Left ventricle myocardium inferior (tissue), 1 donor: ENCODE measurements at regions not wholly inside any gene's neighbourhood (a gene's known extent, or its start where the extent isn't known, plus 50 kb on each side); places are given as distances from the start of the nearest gene placed in this dataset.

Source experiments
- DNase-seq: peaks from one replicate; pipeline ENCODE4 v3.0.0-alpha.2; 2020
- H3K27ac ChIP-seq: fragments of 200-600 bp; replicated peaks from 2 replicates; pipeline ENCODE4 v1.8.0; 2021
- H3K27me3 ChIP-seq: fragments of 200-600 bp; 2 replicates; pipeline ENCODE4 v1.8.0; 2021; ENCODE audit warnings: low read depth
- H3K36me3 ChIP-seq: fragments of 200-600 bp; 2 replicates; pipeline ENCODE4 v1.8.0; 2021
- H3K4me1 ChIP-seq: fragments of 200-600 bp; 2 replicates; pipeline ENCODE4 v1.8.0; 2021
- H3K4me3 ChIP-seq: fragments of 200-600 bp; 2 replicates; pipeline ENCODE4 v1.8.0; 2021; ENCODE audit warnings: mild to moderate bottlenecking, moderate library complexity
- H3K9me3 ChIP-seq: fragments of 200-600 bp; replicated peaks from 2 replicates; pipeline ENCODE4 v1.8.0; 2021
- intact Hi-C: fragments of 100-400 bp; cut with micrococcal nuclease; formaldehyde crosslinking; loops from one replicate; pipeline ENCODE4 v1.11.0; 2022
- TF ChIP-seq, protein P1 (sequence below): fragments of 200-600 bp; IDR thresholded peaks from 2 replicates; pipeline ENCODE4 v1.8.0; 2021; ENCODE audit warnings: antibody characterized with exemption, mild to moderate bottlenecking, borderline replicate concordance
- donor health status: DM: no; HTN: yes; CAD: no; lungs with severe emphysema.

- Histone ChIP-seq H3K27me3 (peaks cover 86% of the 10 kb centered on the region), H3K4me3 (no peak overlapping the region), H3K9me3 (peaks cover 11% of the 10 kb centered on the region), H3K36me3 (no peaks in the 10 kb centered on the region), H3K27ac (no peak overlapping the region), H3K4me1 (no peaks in the 10 kb centered on the region)
- DNase-seq, result no peak
- TF ChIP-seq, protein P1, sequence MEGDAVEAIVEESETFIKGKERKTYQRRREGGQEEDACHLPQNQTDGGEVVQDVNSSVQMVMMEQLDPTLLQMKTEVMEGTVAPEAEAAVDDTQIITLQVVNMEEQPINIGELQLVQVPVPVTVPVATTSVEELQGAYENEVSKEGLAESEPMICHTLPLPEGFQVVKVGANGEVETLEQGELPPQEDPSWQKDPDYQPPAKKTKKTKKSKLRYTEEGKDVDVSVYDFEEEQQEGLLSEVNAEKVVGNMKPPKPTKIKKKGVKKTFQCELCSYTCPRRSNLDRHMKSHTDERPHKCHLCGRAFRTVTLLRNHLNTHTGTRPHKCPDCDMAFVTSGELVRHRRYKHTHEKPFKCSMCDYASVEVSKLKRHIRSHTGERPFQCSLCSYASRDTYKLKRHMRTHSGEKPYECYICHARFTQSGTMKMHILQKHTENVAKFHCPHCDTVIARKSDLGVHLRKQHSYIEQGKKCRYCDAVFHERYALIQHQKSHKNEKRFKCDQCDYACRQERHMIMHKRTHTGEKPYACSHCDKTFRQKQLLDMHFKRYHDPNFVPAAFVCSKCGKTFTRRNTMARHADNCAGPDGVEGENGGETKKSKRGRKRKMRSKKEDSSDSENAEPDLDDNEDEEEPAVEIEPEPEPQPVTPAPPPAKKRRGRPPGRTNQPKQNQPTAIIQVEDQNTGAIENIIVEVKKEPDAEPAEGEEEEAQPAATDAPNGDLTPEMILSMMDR, result no peak
- intact Hi-C loops, result no loop called here
These were observed 1021.2 kb downstream of the TBC1D22A start for GRCh38 chr22:47783433-47784366.

GRCh38 chr22:47782328-47783075, 1020.1 kb downstream of the TBC1D22A start:
- intact Hi-C loops, result no loop called here
- H3K4me3 ChIP-seq, result no peak overlapping the region
- DNase-seq, result no peak
- TF ChIP-seq, protein P1, result no peak
- no peaks in the 10 kb centered on the region for H3K36me3 ChIP-seq
- peaks cover 86% of the 10 kb centered on the region for H3K27me3 ChIP-seq
- H3K4me1 ChIP-seq, result no peaks in the 10 kb centered on the region
- H3K27ac ChIP-seq, result no peak overlapping the region
- peaks cover 11% of the 10 kb centered on the region for H3K9me3 ChIP-seq

- peaks cover 81% of the 10 kb centered on the region for H3K27me3 ChIP-seq
These were observed 1019.1 kb downstream of the TBC1D22A start for GRCh38 chr22:47781427-47782111.

GRCh38 chr22:47781024-47781423, 1018.6 kb downstream of the TBC1D22A start:
- TF ChIP-seq, protein P1, result no peak
- H3K27me3 ChIP-seq, result peaks cover 75% of the 10 kb centered on the region
- H3K4me3 ChIP-seq, result no peak overlapping the region
- no peak for DNase-seq
- intact Hi-C loops, result no loop called here
- H3K36me3 ChIP-seq, result no peaks in the 10 kb centered on the region
- peaks cover 11% of the 10 kb centered on the region for H3K9me3 ChIP-seq
- H3K4me1 ChIP-seq, result no peaks in the 10 kb centered on the region
- no peak overlapping the region for H3K27ac ChIP-seq

More at GRCh38 chr22:47781427-47782111, 1019.1 kb downstream of the TBC1D22A start:
- no peak for DNase-seq
- Histone ChIP-seq H3K4me3 (no peak overlapping the region), H3K9me3 (peaks cover 11% of the 10 kb centered on the region), H3K27ac (no peak overlapping the region), H3K4me1 (no peaks in the 10 kb centered on the region), H3K36me3 (no peaks in the 10 kb centered on the region)
- TF ChIP-seq, protein P1, result no peak
- intact Hi-C loops, result no loop called here

DNA sequence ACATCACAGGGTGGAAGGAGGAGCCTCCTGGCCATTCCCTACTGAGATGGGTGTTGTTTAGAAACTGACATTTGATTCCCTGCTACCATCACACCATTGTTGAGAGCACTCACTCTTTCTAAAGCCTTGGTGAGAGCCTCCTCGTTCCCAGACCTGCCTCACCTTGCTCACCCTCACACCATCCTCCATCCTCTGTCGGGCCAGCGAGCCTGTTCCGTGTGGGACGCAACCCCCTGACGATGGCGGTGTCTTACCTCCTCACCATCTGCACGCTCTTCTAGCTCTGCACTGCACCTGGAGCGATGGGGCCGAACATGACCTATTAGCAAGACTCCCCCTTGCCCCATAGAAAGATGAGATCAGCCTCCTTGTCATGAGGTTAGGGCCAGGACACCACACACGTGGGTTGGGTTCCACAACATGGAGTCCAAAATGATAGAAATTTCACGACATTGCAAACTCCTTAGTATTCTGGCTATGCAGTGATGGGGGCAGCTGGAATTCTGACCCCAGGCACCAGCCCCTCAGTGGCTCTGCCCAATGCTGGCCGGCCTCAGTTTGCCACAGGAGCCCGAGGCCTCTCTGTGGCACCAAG, 1017.9 kb downstream of the TBC1D22A start:
- TF ChIP-seq, protein P1, result no peak
- no peak overlapping the region for H3K4me3 ChIP-seq
- H3K4me1 ChIP-seq, result no peaks in the 10 kb centered on the region
- H3K27ac ChIP-seq, result no peak overlapping the region
- intact Hi-C loops, result no loop called here
- DNase-seq, result no peak
- H3K9me3 ChIP-seq, result peaks cover 4% of the 10 kb centered on the region
- H3K27me3 ChIP-seq, result peaks cover 70% of the 10 kb centered on the region
- no peaks in the 10 kb centered on the region for H3K36me3 ChIP-seq
